HG02870 (cell line): ENCODE measurements at regions not wholly inside any gene's neighbourhood (a gene's known extent, or its start where the extent isn't known, plus 50 kb on each side); places are given as distances from the start of the nearest gene placed in this dataset.
"Not testable (repeated sequence)": the region's sequence is repeated elsewhere in the genome, so short reads cannot be mapped to it uniquely, and the experiment has no call there.

Experiments used
- ATAC-seq: cut with Tn5 transposase; IDR thresholded peaks from one replicate; pipeline ENCODE4 v1.9.1; 2021; ENCODE audit warnings: mild to moderate bottlenecking, moderate library complexity; ENCODE audit not compliant: unreplicated experiment

- ATAC-seq: no peak
Measured at GRCh38 chr2:83475371-83475770, 983.7 kb downstream of the SUCLG1 start.

GRCh38 chr2:83471655-83472054 lies 987.4 kb downstream of the SUCLG1 start:
- no peak for ATAC-seq

GRCh38 chr2:83470928-83471327 lies 988.2 kb downstream of the SUCLG1 start:
- ATAC-seq: no peak

- ATAC-seq: no peak
Measured at GRCh38 chr2:83464444-83464843, 994.6 kb downstream of the SUCLG1 start.

GRCh38 chr2:83462881-83463280 lies 996.2 kb downstream of the SUCLG1 start:
- no peak for ATAC-seq

- ATAC-seq: no peak
Measured at GRCh38 chr2:83461135-83461534, 997.9 kb downstream of the SUCLG1 start.

GRCh38 chr2:83459456-83459855 lies 999.6 kb downstream of the SUCLG1 start:
- ATAC-seq: no peak

GRCh38 chr2:83435989-83436388 lies 1023.1 kb downstream of the SUCLG1 start:
- ATAC-seq: no peak

- ATAC-seq: no peak
Measured at GRCh38 chr2:83420993-83421392, 1038.1 kb downstream of the SUCLG1 start.

- no peak for ATAC-seq
Measured at GRCh38 chr2:83394134-83394904, 1064.8 kb downstream of the SUCLG1 start.

GRCh38 chr2:83388804-83389203 lies 1070.3 kb downstream of the SUCLG1 start:
- ATAC-seq: no peak

- ATAC-seq: no peak
Measured at GRCh38 chr2:83386549-83386948, 1072.5 kb downstream of the SUCLG1 start.

- no peak for ATAC-seq
Measured at GRCh38 chr2:83378921-83379320, 1080.2 kb downstream of the SUCLG1 start.

GRCh38 chr2:83376731-83377130 lies 1082.3 kb downstream of the SUCLG1 start:
- ATAC-seq: no peak

- ATAC-seq: no peak
Measured at GRCh38 chr2:83370419-83370762, 1088.7 kb downstream of the SUCLG1 start.

GRCh38 chr2:83369601-83370418 lies 1089.3 kb downstream of the SUCLG1 start:
- no peak for ATAC-seq

GRCh38 chr2:83368916-83369315 lies 1090.2 kb downstream of the SUCLG1 start:
- ATAC-seq: no peak

- no peak for ATAC-seq
Measured at GRCh38 chr2:83368461-83368860, 1090.6 kb downstream of the SUCLG1 start.

- ATAC-seq: no peak
Measured at GRCh38 chr2:83365476-83365875, 1093.6 kb downstream of the SUCLG1 start.

- no peak for ATAC-seq
Measured at GRCh38 chr2:83364264-83364663, 1094.8 kb downstream of the SUCLG1 start.

GRCh38 chr2:83363138-83363537 lies 1095.9 kb downstream of the SUCLG1 start:
- ATAC-seq: not testable (repeated sequence)

- no peak for ATAC-seq
Measured at GRCh38 chr2:83359336-83359735, 1099.7 kb downstream of the SUCLG1 start.
